Activated CD4-positive, alpha-beta T cell treated with anti-CD3 and anti-CD28 coated beads for 48 hours (primary cell): ENCODE measurements at regions not wholly inside any gene's neighbourhood (a gene's known extent, or its start where the extent isn't known, plus 50 kb on each side); places are given as distances from the start of the nearest gene placed in this dataset.
"Not testable (repeated sequence)": the region's sequence is repeated elsewhere in the genome, so short reads cannot be mapped to it uniquely, and the experiment has no call there.

Experiments used
- DNase-seq: peaks from one replicate; pipeline ENCODE4 v3.0.0-alpha.2; 2020

GRCh38 chr2:185393091-185393490, 345.5 kb upstream of the FSIP2 start:
- no peak for DNase-seq

GRCh38 chr2:185402474-185402873, 336.1 kb upstream of the FSIP2 start:
- DNase-seq = no peak

GRCh38 chr2:185404578-185404977, 334.0 kb upstream of the FSIP2 start:
- no peak for DNase-seq

- no peak for DNase-seq
These were observed 321.5 kb upstream of the FSIP2 start for GRCh38 chr2:185417111-185417510.

- DNase-seq = no peak
These were observed 320.9 kb upstream of the FSIP2 start for GRCh38 chr2:185417688-185418087.

GRCh38 chr2:185424958-185425629, 313.5 kb upstream of the FSIP2 start:
- peak; percentile 17 for DNase-seq

GRCh38 chr2:185428000-185428399, 310.6 kb upstream of the FSIP2 start:
- DNase-seq = no peak

- DNase-seq = no peak
These were observed 304.8 kb upstream of the FSIP2 start for GRCh38 chr2:185433824-185434223.

GRCh38 chr2:185436787-185437372, 301.7 kb upstream of the FSIP2 start:
- DNase-seq = no peak

- DNase-seq = no peak
These were observed 297.1 kb upstream of the FSIP2 start for GRCh38 chr2:185441486-185442005.

GRCh38 chr2:185456517-185456916, 282.1 kb upstream of the FSIP2 start:
- no peak for DNase-seq

- DNase-seq = no peak
These were observed 275.1 kb upstream of the FSIP2 start for GRCh38 chr2:185463481-185463880.

GRCh38 chr2:185466915-185467314, 271.7 kb upstream of the FSIP2 start:
- DNase-seq = no peak

GRCh38 chr2:185471441-185471840, 267.2 kb upstream of the FSIP2 start:
- no peak for DNase-seq

GRCh38 chr2:185472574-185472973, 266.0 kb upstream of the FSIP2 start:
- DNase-seq = no peak

GRCh38 chr2:185473838-185474237, 264.8 kb upstream of the FSIP2 start:
- no peak for DNase-seq

- no peak for DNase-seq
These were observed 262.7 kb upstream of the FSIP2 start for GRCh38 chr2:185475914-185476313.

- no peak for DNase-seq
These were observed 261.2 kb upstream of the FSIP2 start for GRCh38 chr2:185477452-185477851.

GRCh38 chr2:185484602-185485001, 254.0 kb upstream of the FSIP2 start:
- no peak for DNase-seq

GRCh38 chr2:185502351-185502750, 236.3 kb upstream of the FSIP2 start:
- DNase-seq = no peak

GRCh38 chr2:185507719-185508118, 230.9 kb upstream of the FSIP2 start:
- no peak for DNase-seq

GRCh38 chr2:185510060-185510459, 228.5 kb upstream of the FSIP2 start:
- DNase-seq = no peak

GRCh38 chr2:185511925-185512324, 226.7 kb upstream of the FSIP2 start:
- no peak for DNase-seq

- DNase-seq = no peak
These were observed 216.1 kb upstream of the FSIP2 start for GRCh38 chr2:185522472-185522871.

GRCh38 chr2:185524242-185524641, 214.4 kb upstream of the FSIP2 start:
- DNase-seq = not testable (repeated sequence)
